Activated CD8-positive, alpha-beta memory T cell treated with anti-CD3 and anti-CD28 coated beads, Interleukin-2, amount 10 ng/mL, durations not matched to agents 7 days and 5 days (primary cell): ENCODE measurements at regions not wholly inside any gene's neighbourhood (a gene's known extent, or its start where the extent isn't known, plus 50 kb on each side); places are given as distances from the start of the nearest gene placed in this dataset.

Experiments
- ATAC-seq: fragments of 150-1000 bp; cut with Tn5 transposase; one replicate; pipeline ENCODE4 v1.10.0; 2021; ENCODE audit warnings: moderate library complexity
- CTCF ChIA-PET: fragments of 350-600 bp; sonication (Branson Sonifier 250); formaldehyde crosslinking; loops from one replicate; lab custom pipeline; 2021; ENCODE audit warnings: antibody characterized with exemption; lab: Charles Lee
- DNase-seq: peaks from one replicate; pipeline ENCODE4 v3.0.0-alpha.2; 2020
- H3K27ac Mint-ChIP-seq: one replicate; pipeline ENCODE4 v1.8.0; 2021; ENCODE audit warnings: mild to moderate bottlenecking, mixed read lengths
- H3K27me3 Mint-ChIP-seq: one replicate; pipeline ENCODE4 v1.8.0; 2021; ENCODE audit warnings: mixed read lengths
- H3K36me3 Mint-ChIP-seq: one replicate; pipeline ENCODE4 v1.8.0; 2021; ENCODE audit warnings: mild to moderate bottlenecking, mixed read lengths
- H3K4me1 Mint-ChIP-seq: one replicate; pipeline ENCODE4 v1.8.0; 2021; ENCODE audit warnings: mixed read lengths
- H3K4me3 Mint-ChIP-seq: one replicate; pipeline ENCODE4 v1.8.0; 2021; ENCODE audit warnings: mild to moderate bottlenecking, moderate library complexity, mixed read lengths
- H3K9me3 Mint-ChIP-seq: one replicate; pipeline ENCODE4 v1.8.0; 2022; ENCODE audit warnings: low read depth, mixed read lengths

DNA sequence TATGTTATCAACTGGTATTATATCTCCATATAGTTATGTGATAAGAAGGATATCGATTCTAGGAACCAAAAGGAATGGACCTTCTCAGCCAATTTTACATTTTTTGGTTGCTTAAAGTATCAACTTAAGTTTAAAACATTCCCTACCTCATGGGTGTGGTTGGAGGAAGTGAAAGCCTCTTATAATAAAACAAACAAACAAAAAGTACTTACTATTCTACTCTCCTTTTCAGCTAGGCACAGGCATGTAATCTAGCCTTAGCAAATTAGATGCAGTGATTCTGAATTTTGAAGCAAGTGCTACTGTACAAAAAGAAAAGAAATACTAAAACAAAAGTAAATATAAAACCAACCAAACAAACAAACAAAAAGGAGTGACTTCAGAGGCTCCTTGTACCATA lies 485.4 kb downstream of the C4orf33 start:
- Mint-ChIP-seq H3K9me3 (no peaks in the 10 kb centered on the region), H3K27ac (no peak overlapping the region), H3K4me3 (no peak overlapping the region), H3K27me3 (no peaks in the 10 kb centered on the region), H3K4me1 (no peaks in the 10 kb centered on the region), H3K36me3 (no peaks in the 10 kb centered on the region)
- ATAC-seq (no peak), DNase-seq (no peak)
- CTCF ChIA-PET, result no interaction called here

DNA sequence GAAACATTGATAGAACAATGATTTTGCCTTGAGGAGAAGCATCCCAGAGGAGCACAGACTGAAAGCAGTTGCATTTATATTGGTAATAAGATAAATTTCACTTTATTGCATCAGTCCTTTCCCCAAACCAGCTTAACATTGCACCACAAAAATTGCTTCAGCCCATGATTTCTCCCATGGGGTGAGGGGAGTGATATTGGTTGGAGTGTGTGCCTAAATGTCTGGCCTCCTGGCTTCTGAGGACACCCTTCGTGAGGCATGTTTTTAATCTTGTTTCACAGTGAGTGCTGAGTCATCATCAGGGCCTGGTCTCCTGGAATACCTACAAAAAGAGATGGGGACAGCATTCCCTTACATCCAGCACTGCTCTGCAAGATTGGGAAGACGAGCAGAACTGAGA lies 487.9 kb downstream of the C4orf33 start:
- DNase-seq, result no peak
- no peaks in the 10 kb centered on the region for H3K36me3 Mint-ChIP-seq
- H3K9me3 Mint-ChIP-seq, result no peaks in the 10 kb centered on the region
- ATAC-seq, result no peak
- CTCF ChIA-PET, result no interaction called here
- no peak overlapping the region for H3K27ac Mint-ChIP-seq
- no peaks in the 10 kb centered on the region for H3K4me1 Mint-ChIP-seq
- H3K4me3 Mint-ChIP-seq, result no peak overlapping the region
- H3K27me3 Mint-ChIP-seq, result no peaks in the 10 kb centered on the region

DNA sequence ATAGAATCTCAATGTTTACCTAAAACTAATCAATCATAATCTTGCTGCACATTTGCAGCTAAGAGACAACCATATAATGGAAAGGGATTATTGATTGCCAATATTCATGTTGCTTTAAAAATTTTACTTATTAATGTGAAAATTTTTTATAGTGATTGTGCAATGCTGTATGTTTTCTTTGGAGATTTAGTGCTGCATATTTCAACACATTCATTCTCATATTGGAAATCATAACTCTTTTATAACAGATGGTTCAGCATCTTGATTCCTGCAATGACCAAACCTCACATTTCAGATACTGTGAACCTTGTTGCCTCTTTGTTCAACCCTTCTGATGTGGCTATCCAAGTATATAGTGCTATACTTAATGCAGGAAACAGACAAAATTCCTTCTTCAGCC lies 502.6 kb downstream of the C4orf33 start:
- Mint-ChIP-seq H3K9me3 (no peaks in the 10 kb centered on the region), H3K27me3 (no peaks in the 10 kb centered on the region), H3K27ac (no peak overlapping the region), H3K4me3 (no peak overlapping the region), H3K4me1 (no peaks in the 10 kb centered on the region), H3K36me3 (no peaks in the 10 kb centered on the region)
- CTCF ChIA-PET, result interaction anchor here (0.6 kb wide), 1 partner anchor 1264 kb away, joined by 3 read pairs; no protein-coding TSS in a partner anchor
- DNase-seq (no peak), ATAC-seq (no peak)

- H3K4me3 Mint-ChIP-seq, result no peak overlapping the region
- H3K36me3 Mint-ChIP-seq, result no peaks in the 10 kb centered on the region
- H3K27ac Mint-ChIP-seq, result no peak overlapping the region
- H3K9me3 Mint-ChIP-seq, result no peaks in the 10 kb centered on the region
- CTCF ChIA-PET, result no interaction called here
- ATAC-seq (no peak), DNase-seq (no peak)
- no peaks in the 10 kb centered on the region for H3K4me1 Mint-ChIP-seq
- H3K27me3 Mint-ChIP-seq, result no peaks in the 10 kb centered on the region
Observed at GRCh38 chr4:129600898-129601297, 504.9 kb downstream of the C4orf33 start.

- Mint-ChIP-seq H3K27me3 (no peaks in the 10 kb centered on the region), H3K4me3 (no peak overlapping the region), H3K27ac (no peak overlapping the region), H3K4me1 (no peaks in the 10 kb centered on the region), H3K9me3 (no peaks in the 10 kb centered on the region), H3K36me3 (no peaks in the 10 kb centered on the region)
- DNase-seq, result no peak
- no peak for ATAC-seq
- CTCF ChIA-PET, result no interaction called here
Observed at GRCh38 chr4:129602447-129602846, 506.5 kb downstream of the C4orf33 start.

GRCh38 chr4:129603241-129603931 lies 507.4 kb downstream of the C4orf33 start:
- no peak overlapping the region for H3K27ac Mint-ChIP-seq
- no peaks in the 10 kb centered on the region for H3K4me1 Mint-ChIP-seq
- DNase-seq, result no peak
- H3K4me3 Mint-ChIP-seq, result no peak overlapping the region
- no peaks in the 10 kb centered on the region for H3K9me3 Mint-ChIP-seq
- no peaks in the 10 kb centered on the region for H3K27me3 Mint-ChIP-seq
- no peaks in the 10 kb centered on the region for H3K36me3 Mint-ChIP-seq
- CTCF ChIA-PET, result no interaction called here
- no peak for ATAC-seq

DNA sequence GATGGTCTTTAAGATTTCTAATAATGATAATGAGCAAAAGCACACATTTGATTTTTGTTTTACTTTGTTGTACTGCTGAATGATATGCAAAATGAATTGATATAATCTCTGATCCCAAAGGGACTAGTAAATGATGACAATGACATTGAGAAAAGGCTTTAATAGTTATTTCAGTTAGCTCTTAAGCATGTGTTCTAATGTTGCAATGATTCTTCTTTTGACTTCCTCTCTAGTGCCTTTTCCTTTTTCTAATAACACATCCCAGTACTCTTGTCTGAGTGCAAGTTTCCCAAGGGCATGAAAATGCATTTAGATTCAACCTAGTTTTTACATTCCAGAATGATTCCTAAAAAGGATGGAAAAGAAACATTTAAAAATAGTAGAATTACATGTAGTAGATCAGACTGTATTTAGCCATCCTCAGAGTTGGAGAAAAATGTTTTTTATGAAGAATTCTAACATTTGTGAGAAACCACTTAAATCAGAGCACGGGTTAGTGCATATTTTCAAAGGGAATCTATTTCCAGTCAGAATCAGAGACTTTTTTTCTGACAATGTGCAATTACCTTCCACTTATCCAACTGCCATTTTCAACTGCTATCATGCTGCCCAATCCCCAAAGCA lies 508.8 kb downstream of the C4orf33 start:
- no peak overlapping the region for H3K27ac Mint-ChIP-seq
- CTCF ChIA-PET, result no interaction called here
- ATAC-seq (no peak), DNase-seq (no peak)
- no peaks in the 10 kb centered on the region for H3K9me3 Mint-ChIP-seq
- no peaks in the 10 kb centered on the region for H3K27me3 Mint-ChIP-seq
- no peaks in the 10 kb centered on the region for H3K4me1 Mint-ChIP-seq
- no peaks in the 10 kb centered on the region for H3K36me3 Mint-ChIP-seq
- H3K4me3 Mint-ChIP-seq, result no peak overlapping the region

DNA sequence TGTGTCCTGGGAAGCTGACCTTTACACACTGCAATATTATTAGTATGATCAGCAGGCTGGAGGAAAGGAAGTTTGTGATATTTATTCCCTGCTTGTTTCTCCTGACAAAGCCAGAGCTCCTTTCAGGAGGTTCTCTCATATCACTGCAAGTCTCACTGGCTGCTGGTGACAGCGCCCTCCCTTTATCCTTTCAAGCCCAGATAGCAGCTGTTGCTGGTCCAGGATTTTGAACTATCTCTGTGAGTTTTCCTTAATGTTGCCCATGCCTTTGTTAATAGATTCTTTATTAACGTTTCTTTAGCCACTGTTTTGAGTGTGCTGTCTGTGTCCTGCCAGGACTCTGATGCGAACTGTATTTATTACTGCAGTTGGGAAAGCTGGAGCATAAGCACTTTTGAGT lies 518.7 kb downstream of the C4orf33 start:
- no peaks in the 10 kb centered on the region for H3K4me1 Mint-ChIP-seq
- H3K27ac Mint-ChIP-seq, result no peak overlapping the region
- ATAC-seq, result no peak
- peaks cover 3% of the 10 kb centered on the region for H3K9me3 Mint-ChIP-seq
- no peak overlapping the region for H3K4me3 Mint-ChIP-seq
- no peaks in the 10 kb centered on the region for H3K27me3 Mint-ChIP-seq
- no peaks in the 10 kb centered on the region for H3K36me3 Mint-ChIP-seq
- CTCF ChIA-PET, result no interaction called here
- DNase-seq, result no peak

- H3K4me3 Mint-ChIP-seq, result no peak overlapping the region
- no peaks in the 10 kb centered on the region for H3K4me1 Mint-ChIP-seq
- H3K27ac Mint-ChIP-seq, result no peak overlapping the region
- no peaks in the 10 kb centered on the region for H3K27me3 Mint-ChIP-seq
- H3K9me3 Mint-ChIP-seq, result no peaks in the 10 kb centered on the region
- DNase-seq (no peak), ATAC-seq (no peak)
- H3K36me3 Mint-ChIP-seq, result no peaks in the 10 kb centered on the region
- CTCF ChIA-PET, result no interaction called here
Observed at GRCh38 chr4:129622566-129622965, 526.6 kb downstream of the C4orf33 start.

- DNase-seq (no peak), ATAC-seq (no peak)
- Mint-ChIP-seq H3K9me3 (no peaks in the 10 kb centered on the region), H3K4me3 (no peak overlapping the region), H3K27me3 (no peaks in the 10 kb centered on the region), H3K36me3 (no peaks in the 10 kb centered on the region), H3K4me1 (no peaks in the 10 kb centered on the region), H3K27ac (no peak overlapping the region)
- CTCF ChIA-PET, result no interaction called here
Observed at GRCh38 chr4:129623233-129623875, 527.4 kb downstream of the C4orf33 start.

DNA sequence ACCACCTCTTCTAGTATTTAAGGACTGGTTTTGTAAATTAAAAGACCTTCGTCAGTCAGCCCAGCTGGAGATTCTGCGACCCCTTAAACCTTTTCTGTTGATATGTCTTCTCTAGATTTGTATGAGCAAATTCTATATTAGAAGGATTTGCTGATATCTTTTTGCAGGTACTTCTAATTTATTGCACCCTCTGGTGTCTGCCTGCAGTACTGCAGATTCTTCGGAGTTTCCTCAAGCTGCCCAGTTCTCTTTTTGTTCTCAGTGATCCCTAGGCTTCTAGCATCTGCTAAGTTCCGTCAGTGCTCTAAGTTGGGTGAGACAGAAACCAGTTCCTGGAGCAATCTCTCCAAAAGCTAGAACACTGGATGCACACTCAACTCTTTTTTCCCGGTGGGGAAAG lies 545.2 kb downstream of the C4orf33 start:
- Mint-ChIP-seq H3K4me3 (no peak overlapping the region), H3K36me3 (no peaks in the 10 kb centered on the region), H3K27me3 (no peaks in the 10 kb centered on the region), H3K4me1 (no peaks in the 10 kb centered on the region), H3K9me3 (no peaks in the 10 kb centered on the region), H3K27ac (no peak overlapping the region)
- DNase-seq (peak; percentile 43), ATAC-seq (no peak)
- CTCF ChIA-PET, result interaction anchor here (1.0 to 3.4 kb wide), 4 partner anchors 13 to 495 kb away, joined by 3 to 27 read pairs (median 3); no protein-coding TSS in a partner anchor

GRCh38 chr4:129645461-129645860 lies 549.5 kb downstream of the C4orf33 start:
- CTCF ChIA-PET, result interaction anchor here (1.2 kb wide), 1 partner anchor 22 kb away, joined by 3 read pairs; no protein-coding TSS in a partner anchor
- Mint-ChIP-seq H3K4me3 (no peak overlapping the region), H3K27ac (no peak overlapping the region), H3K9me3 (no peaks in the 10 kb centered on the region), H3K36me3 (no peaks in the 10 kb centered on the region), H3K4me1 (no peaks in the 10 kb centered on the region), H3K27me3 (no peaks in the 10 kb centered on the region)
- DNase-seq (no peak), ATAC-seq (no peak)

GRCh38 chr4:129668092-129668491 lies 572.1 kb downstream of the C4orf33 start:
- CTCF ChIA-PET, result interaction anchor here (0.5 to 0.7 kb wide), 2 partner anchors 23 to 662 kb away, joined by 3 to 4 read pairs; no protein-coding TSS in a partner anchor
- DNase-seq (no peak), ATAC-seq (no peak)
- Mint-ChIP-seq H3K4me1 (no peaks in the 10 kb centered on the region), H3K36me3 (no peaks in the 10 kb centered on the region), H3K4me3 (no peak overlapping the region), H3K27ac (no peak overlapping the region), H3K27me3 (no peaks in the 10 kb centered on the region), H3K9me3 (no peaks in the 10 kb centered on the region)

DNA sequence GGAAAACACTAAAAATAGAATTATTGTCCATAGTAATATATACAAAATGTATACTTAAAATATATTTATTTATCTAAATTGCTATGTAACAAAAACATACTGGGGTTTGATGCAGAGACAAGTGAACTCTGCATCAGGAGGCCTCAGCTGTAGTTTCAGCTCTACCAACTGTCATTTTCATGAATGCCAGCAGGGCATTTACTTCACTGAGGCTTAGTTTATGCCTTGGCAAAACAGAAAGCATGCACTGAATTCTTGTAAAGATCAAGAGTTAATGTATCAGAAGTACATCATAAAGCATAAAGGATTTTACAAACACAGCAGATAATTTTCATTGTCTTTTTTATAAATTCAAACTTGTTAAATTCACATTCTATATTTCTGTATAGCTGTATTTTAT lies 577.0 kb downstream of the C4orf33 start:
- Mint-ChIP-seq H3K36me3 (no peaks in the 10 kb centered on the region), H3K9me3 (no peaks in the 10 kb centered on the region), H3K27me3 (no peaks in the 10 kb centered on the region), H3K27ac (no peak overlapping the region), H3K4me3 (no peak overlapping the region), H3K4me1 (no peaks in the 10 kb centered on the region)
- ATAC-seq (no peak), DNase-seq (no peak)
- CTCF ChIA-PET, result no interaction called here
